Forelimb muscle (tissue), 1 donor: ENCODE measurements at regions not wholly inside any gene's neighbourhood (a gene's known extent, or its start where the extent isn't known, plus 50 kb on each side); places are given as distances from the start of the nearest gene placed in this dataset.
A peak's percentile ranks its signal among the peaks of the same experiment; 100 is the strongest.
"Not testable (repeated sequence)": the region's sequence is repeated elsewhere in the genome, so short reads cannot be mapped to it uniquely, and the experiment has no call there.

Experiments used
- DNase-seq: peaks from one replicate; pipeline ENCODE4 v3.0.0-alpha.2; 2013; ENCODE audit warnings: low read depth

- not testable (repeated sequence) for DNase-seq
Measured at GRCh38 chr5:157945822-157946221, 86.9 kb upstream of the CLINT1 start.

- no peak for DNase-seq
Measured at GRCh38 chr5:157944938-157945337, 86.0 kb upstream of the CLINT1 start.

- no peak for DNase-seq
Measured at GRCh38 chr5:157944077-157944633, 85.2 kb upstream of the CLINT1 start.

GRCh38 chr5:157942595-157942994 is 83.7 kb upstream of the CLINT1 start:
- no peak for DNase-seq

- no peak for DNase-seq
Measured at GRCh38 chr5:157941616-157942015, 82.7 kb upstream of the CLINT1 start.

- DNase-seq = not testable (repeated sequence)
Measured at GRCh38 chr5:157938101-157938500, 79.2 kb upstream of the CLINT1 start.

- DNase-seq = not testable (repeated sequence)
Measured at GRCh38 chr5:157936776-157937501, 78.0 kb upstream of the CLINT1 start.

- DNase-seq = no peak
Measured at GRCh38 chr5:157934600-157934999, 75.7 kb upstream of the CLINT1 start.

GRCh38 chr5:157933005-157933404 is 74.1 kb upstream of the CLINT1 start:
- DNase-seq = no peak

GRCh38 chr5:157930710-157931109 is 71.8 kb upstream of the CLINT1 start:
- no peak for DNase-seq

GRCh38 chr5:157926977-157927376 is 68.0 kb upstream of the CLINT1 start:
- DNase-seq = no peak

GRCh38 chr5:157925786-157926671 is 67.1 kb upstream of the CLINT1 start:
- DNase-seq = no peak

GRCh38 chr5:157924931-157925729 is 66.2 kb upstream of the CLINT1 start:
- no peak for DNase-seq

- no peak for DNase-seq
Measured at GRCh38 chr5:157924490-157924889, 65.5 kb upstream of the CLINT1 start.

GRCh38 chr5:157923765-157924164 is 64.8 kb upstream of the CLINT1 start:
- DNase-seq = no peak

- DNase-seq = no peak
Measured at GRCh38 chr5:157922026-157922425, 63.1 kb upstream of the CLINT1 start.

GRCh38 chr5:157920828-157921170 is 61.9 kb upstream of the CLINT1 start:
- no peak for DNase-seq

GRCh38 chr5:157918811-157919742 is 60.1 kb upstream of the CLINT1 start:
- no peak for DNase-seq

GRCh38 chr5:157917899-157918809 is 59.2 kb upstream of the CLINT1 start:
- peak; percentile 58 for DNase-seq

- DNase-seq = no peak
Measured at GRCh38 chr5:157917491-157917890, 58.5 kb upstream of the CLINT1 start.
